ENCODE measurements at regions not wholly inside any gene's neighbourhood (a gene's known extent, or its start where the extent isn't known, plus 50 kb on each side); places are given as distances from the start of the nearest gene placed in this dataset.

DNA sequence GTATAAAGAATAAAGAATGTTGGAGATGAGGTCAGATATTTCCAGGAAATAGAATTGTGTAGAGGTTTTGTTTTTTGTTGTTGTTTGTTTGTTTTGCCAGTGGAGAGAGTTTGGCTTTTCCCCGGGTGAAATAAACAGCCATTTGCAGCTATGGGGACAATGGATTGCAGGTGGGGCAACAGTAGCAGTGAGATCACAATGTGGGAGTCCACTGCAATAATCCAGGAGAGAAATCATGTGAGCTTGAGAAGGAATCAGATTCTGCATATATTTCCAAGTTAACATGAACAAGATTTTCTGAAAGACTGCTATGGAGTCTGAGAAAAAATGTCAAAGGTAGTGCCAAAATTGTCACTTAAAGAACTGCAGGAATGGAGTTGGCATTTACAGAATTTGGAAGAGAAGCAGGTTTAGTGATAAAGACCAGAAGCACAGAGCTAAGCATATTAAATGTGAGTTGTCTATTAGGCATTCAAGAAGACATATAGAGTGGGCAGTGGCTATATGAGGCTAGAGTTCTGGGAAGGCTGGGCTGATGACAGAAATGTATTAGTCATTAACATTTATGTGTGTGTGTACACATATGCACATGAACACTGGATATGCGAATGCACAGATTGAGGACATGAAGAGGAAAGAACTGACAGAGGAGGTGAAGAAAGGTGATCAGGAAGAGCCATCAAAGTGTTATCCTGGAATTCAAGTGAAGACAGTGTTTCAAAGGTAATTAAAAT, 729.6 kb upstream of the PTBP2 start:
- TF ChIP-seq, protein P1, sequence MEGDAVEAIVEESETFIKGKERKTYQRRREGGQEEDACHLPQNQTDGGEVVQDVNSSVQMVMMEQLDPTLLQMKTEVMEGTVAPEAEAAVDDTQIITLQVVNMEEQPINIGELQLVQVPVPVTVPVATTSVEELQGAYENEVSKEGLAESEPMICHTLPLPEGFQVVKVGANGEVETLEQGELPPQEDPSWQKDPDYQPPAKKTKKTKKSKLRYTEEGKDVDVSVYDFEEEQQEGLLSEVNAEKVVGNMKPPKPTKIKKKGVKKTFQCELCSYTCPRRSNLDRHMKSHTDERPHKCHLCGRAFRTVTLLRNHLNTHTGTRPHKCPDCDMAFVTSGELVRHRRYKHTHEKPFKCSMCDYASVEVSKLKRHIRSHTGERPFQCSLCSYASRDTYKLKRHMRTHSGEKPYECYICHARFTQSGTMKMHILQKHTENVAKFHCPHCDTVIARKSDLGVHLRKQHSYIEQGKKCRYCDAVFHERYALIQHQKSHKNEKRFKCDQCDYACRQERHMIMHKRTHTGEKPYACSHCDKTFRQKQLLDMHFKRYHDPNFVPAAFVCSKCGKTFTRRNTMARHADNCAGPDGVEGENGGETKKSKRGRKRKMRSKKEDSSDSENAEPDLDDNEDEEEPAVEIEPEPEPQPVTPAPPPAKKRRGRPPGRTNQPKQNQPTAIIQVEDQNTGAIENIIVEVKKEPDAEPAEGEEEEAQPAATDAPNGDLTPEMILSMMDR (IDR thresholded peaks at IDR 0.05 in 2 of 3, conservative IDR thresholded peaks at IDR 0.05 in 1 of 3; ENCODE audit: insufficient read depth in 2 of 3, low read depth in 1 of 3, low read length in 3 of 3) = no peak
- TF ChIP-seq ZNF586 (CRISPR knock-in tag; conservative IDR thresholded peaks at IDR 0.05) = no peak
- no peak for TF ChIP-seq HNRNPH1 (optimal IDR thresholded peaks at IDR 0.05; ENCODE audit: low read depth, low read length)
- TF ChIP-seq HDAC2 (IDR thresholded peaks at IDR 0.05) = no peak
- no peak for TF ChIP-seq SMAD3 (CRISPR knock-in tag; conservative IDR thresholded peaks at IDR 0.05)
- no peak for TF ChIP-seq DPF2 (IDR thresholded peaks at IDR 0.05)
- no peak for TF ChIP-seq TRIM28 (IDR thresholded peaks at IDR 0.05)
- TF ChIP-seq ZNF445 (CRISPR knock-in tag; IDR thresholded peaks at IDR 0.05; ENCODE audit: low read depth) = no peak
- TF ChIP-seq ARNT (IDR thresholded peaks at IDR 0.05) = no peak
- TF ChIP-seq, protein P2, sequence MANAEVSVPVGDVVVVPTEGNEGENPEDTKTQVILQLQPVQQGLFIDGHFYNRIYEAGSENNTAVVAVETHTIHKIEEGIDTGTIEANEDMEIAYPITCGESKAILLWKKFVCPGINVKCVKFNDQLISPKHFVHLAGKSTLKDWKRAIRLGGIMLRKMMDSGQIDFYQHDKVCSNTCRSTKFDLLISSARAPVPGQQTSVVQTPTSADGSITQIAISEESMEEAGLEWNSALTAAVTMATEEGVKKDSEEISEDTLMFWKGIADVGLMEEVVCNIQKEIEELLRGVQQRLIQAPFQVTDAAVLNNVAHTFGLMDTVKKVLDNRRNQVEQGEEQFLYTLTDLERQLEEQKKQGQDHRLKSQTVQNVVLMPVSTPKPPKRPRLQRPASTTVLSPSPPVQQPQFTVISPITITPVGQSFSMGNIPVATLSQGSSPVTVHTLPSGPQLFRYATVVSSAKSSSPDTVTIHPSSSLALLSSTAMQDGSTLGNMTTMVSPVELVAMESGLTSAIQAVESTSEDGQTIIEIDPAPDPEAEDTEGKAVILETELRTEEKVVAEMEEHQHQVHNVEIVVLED (CRISPR knock-in tag; IDR thresholded peaks at IDR 0.05) = no peak
- TF ChIP-seq ZKSCAN8 (CRISPR knock-in tag; IDR thresholded peaks at IDR 0.05) = no peak
- TF ChIP-seq, protein P3, sequence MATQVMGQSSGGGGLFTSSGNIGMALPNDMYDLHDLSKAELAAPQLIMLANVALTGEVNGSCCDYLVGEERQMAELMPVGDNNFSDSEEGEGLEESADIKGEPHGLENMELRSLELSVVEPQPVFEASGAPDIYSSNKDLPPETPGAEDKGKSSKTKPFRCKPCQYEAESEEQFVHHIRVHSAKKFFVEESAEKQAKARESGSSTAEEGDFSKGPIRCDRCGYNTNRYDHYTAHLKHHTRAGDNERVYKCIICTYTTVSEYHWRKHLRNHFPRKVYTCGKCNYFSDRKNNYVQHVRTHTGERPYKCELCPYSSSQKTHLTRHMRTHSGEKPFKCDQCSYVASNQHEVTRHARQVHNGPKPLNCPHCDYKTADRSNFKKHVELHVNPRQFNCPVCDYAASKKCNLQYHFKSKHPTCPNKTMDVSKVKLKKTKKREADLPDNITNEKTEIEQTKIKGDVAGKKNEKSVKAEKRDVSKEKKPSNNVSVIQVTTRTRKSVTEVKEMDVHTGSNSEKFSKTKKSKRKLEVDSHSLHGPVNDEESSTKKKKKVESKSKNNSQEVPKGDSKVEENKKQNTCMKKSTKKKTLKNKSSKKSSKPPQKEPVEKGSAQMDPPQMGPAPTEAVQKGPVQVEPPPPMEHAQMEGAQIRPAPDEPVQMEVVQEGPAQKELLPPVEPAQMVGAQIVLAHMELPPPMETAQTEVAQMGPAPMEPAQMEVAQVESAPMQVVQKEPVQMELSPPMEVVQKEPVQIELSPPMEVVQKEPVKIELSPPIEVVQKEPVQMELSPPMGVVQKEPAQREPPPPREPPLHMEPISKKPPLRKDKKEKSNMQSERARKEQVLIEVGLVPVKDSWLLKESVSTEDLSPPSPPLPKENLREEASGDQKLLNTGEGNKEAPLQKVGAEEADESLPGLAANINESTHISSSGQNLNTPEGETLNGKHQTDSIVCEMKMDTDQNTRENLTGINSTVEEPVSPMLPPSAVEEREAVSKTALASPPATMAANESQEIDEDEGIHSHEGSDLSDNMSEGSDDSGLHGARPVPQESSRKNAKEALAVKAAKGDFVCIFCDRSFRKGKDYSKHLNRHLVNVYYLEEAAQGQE (IDR thresholded peaks at IDR 0.05; ENCODE audit: borderline replicate concordance) = no peak
- TF ChIP-seq, protein P3 (CRISPR knock-in tag; IDR thresholded peaks at IDR 0.05; ENCODE audit: low read depth) = no peak
- TF ChIP-seq PHF8 (IDR thresholded peaks at IDR 0.05; ENCODE audit: borderline replicate concordance, low read length) = no peak
